Stomach smooth muscle (tissue), 2 donors: ENCODE measurements at regions not wholly inside any gene's neighbourhood (a gene's known extent, or its start where the extent isn't known, plus 50 kb on each side); places are given as distances from the start of the nearest gene placed in this dataset.

ENCODE experiments used
- H3K27ac ChIP-seq: one replicate; pipeline ENCODE4 v1.7.0; 2013; ENCODE audit warnings: mild to moderate bottlenecking, low read length, inconsistent platforms
- H3K27me3 ChIP-seq, 2 donors: one replicate each; pipeline ENCODE4 v1.7.0; 2013; ENCODE audit warnings: low read length in 2 of 2; ENCODE audit not compliant: insufficient read depth in 2 of 2, control insufficient read depth in 1 of 2
- H3K36me3 ChIP-seq, 2 donors: one replicate each; pipeline ENCODE4 v1.7.0; 2013; ENCODE audit warnings: low read length in 2 of 2; ENCODE audit not compliant: control insufficient read depth in 2 of 2, insufficient read depth in 2 of 2
- H3K4me1 ChIP-seq: one replicate; pipeline ENCODE4 v1.7.0; 2013; ENCODE audit warnings: low read length; ENCODE audit not compliant: control insufficient read depth, insufficient read depth
- H3K4me3 ChIP-seq, 2 donors: one replicate each; pipeline ENCODE4 v1.7.0; 2013; ENCODE audit warnings: low read length in 2 of 2
- H3K9ac ChIP-seq, 2 donors: one replicate each; pipeline ENCODE4 v1.7.0; 2013; ENCODE audit warnings: low read length in 2 of 2, mild to moderate bottlenecking in 1 of 2
- H3K9me3 ChIP-seq, 2 donors: one replicate each; pipeline ENCODE4 v1.7.0; 2013; ENCODE audit warnings: low read length in 2 of 2; ENCODE audit not compliant: control insufficient read depth in 2 of 2
- donor health status: healthy.
- donor health status: Pancreatic carcinoma.

GRCh38 chr3:72401005-72401545, 447.2 kb downstream of the SHQ1 start:
- Histone ChIP-seq H3K4me1 (peaks cover 2% of the 10 kb centered on the region), H3K9me3 (no peaks in the 10 kb centered on the region), H3K27ac (no peak overlapping the region), H3K4me3 (no peak overlapping the region), H3K36me3 (no peaks in the 10 kb centered on the region), H3K9ac (no peak overlapping the region), H3K27me3 (no peaks in the 10 kb centered on the region)

- Histone ChIP-seq H3K27ac (no peak overlapping the region), H3K9ac (no peak overlapping the region), H3K4me3 (no peak overlapping the region), H3K9me3 (no peaks in the 10 kb centered on the region), H3K36me3 (no peaks in the 10 kb centered on the region), H3K27me3 (no peaks in the 10 kb centered on the region), H3K4me1 (no peaks in the 10 kb centered on the region)
Observed at GRCh38 chr3:72398781-72399180, 449.5 kb downstream of the SHQ1 start.

GRCh38 chr3:72397586-72397985, 450.7 kb downstream of the SHQ1 start:
- Histone ChIP-seq H3K27ac (no peak overlapping the region), H3K9ac (no peak overlapping the region), H3K9me3 (no peaks in the 10 kb centered on the region), H3K36me3 (no peaks in the 10 kb centered on the region), H3K4me3 (no peak overlapping the region), H3K27me3 (no peaks in the 10 kb centered on the region), H3K4me1 (no peaks in the 10 kb centered on the region)

GRCh38 chr3:72396899-72397298, 451.3 kb downstream of the SHQ1 start:
- Histone ChIP-seq H3K9ac (no peak overlapping the region), H3K27me3 (no peaks in the 10 kb centered on the region), H3K4me3 (no peak overlapping the region), H3K9me3 (no peaks in the 10 kb centered on the region), H3K27ac (no peak overlapping the region), H3K36me3 (no peaks in the 10 kb centered on the region), H3K4me1 (no peaks in the 10 kb centered on the region)

GRCh38 chr3:72395776-72396311, 452.4 kb downstream of the SHQ1 start:
- H3K36me3 ChIP-seq: no peaks in the 10 kb centered on the region
- no peaks in the 10 kb centered on the region for H3K9me3 ChIP-seq
- H3K27ac ChIP-seq: no peak overlapping the region
- no peak overlapping the region for H3K4me3 ChIP-seq
- H3K27me3 ChIP-seq: no peaks in the 10 kb centered on the region
- H3K4me1 ChIP-seq: no peaks in the 10 kb centered on the region
- H3K9ac ChIP-seq: no peak overlapping the region

GRCh38 chr3:72393455-72393854, 454.8 kb downstream of the SHQ1 start:
- no peaks in the 10 kb centered on the region for H3K9me3 ChIP-seq
- no peak overlapping the region for H3K9ac ChIP-seq
- no peaks in the 10 kb centered on the region for H3K4me1 ChIP-seq
- no peak overlapping the region for H3K27ac ChIP-seq
- H3K36me3 ChIP-seq: no peaks in the 10 kb centered on the region
- H3K4me3 ChIP-seq: no peak overlapping the region
- no peaks in the 10 kb centered on the region for H3K27me3 ChIP-seq

DNA sequence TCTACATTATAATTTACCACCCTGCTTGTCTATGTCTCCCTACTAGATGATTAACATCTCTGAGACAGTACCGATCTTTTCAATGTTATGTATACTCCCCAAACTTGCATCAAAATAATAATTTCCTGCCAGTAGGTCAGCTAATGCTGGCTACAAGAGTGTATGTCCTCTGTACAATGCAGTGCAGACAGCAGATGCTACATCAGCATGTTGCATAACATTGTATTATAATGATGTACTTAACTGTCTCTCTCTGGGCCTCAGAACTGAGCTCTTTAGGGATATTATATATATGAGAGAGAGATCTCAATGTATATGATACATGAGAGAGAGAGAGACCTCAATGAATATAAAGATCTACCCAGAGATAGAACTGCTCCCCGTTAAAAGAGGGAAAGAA, 456.6 kb downstream of the SHQ1 start:
- no peaks in the 10 kb centered on the region for H3K36me3 ChIP-seq
- H3K4me3 ChIP-seq: no peak overlapping the region
- H3K4me1 ChIP-seq: no peaks in the 10 kb centered on the region
- no peaks in the 10 kb centered on the region for H3K27me3 ChIP-seq
- no peak overlapping the region for H3K9ac ChIP-seq
- H3K27ac ChIP-seq: no peak overlapping the region
- H3K9me3 ChIP-seq: no peaks in the 10 kb centered on the region

GRCh38 chr3:72390841-72391240, 457.4 kb downstream of the SHQ1 start:
- Histone ChIP-seq H3K27ac (no peak overlapping the region), H3K9me3 (no peaks in the 10 kb centered on the region), H3K27me3 (no peaks in the 10 kb centered on the region), H3K4me3 (no peak overlapping the region), H3K36me3 (no peaks in the 10 kb centered on the region), H3K4me1 (no peaks in the 10 kb centered on the region), H3K9ac (no peak overlapping the region)

DNA sequence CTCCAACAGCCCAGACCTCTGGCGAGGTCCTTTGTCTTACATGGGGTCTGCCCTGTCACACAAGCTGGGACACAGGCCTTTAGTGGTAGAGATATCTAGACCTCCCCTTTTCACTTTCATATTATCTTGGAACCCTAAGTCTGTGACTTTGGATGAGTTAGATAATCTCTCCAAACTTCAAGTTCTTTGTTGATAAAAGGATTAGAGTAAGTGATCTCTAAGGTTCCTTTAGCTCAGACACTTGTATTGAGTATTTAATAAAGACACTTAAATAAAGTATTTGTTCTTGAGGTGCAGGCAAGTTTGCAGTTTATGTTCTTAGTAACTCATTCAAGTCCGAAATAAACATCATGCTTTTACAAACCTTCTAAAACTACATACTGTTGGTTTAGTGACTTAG, 459.6 kb downstream of the SHQ1 start:
- Histone ChIP-seq H3K27me3 (no peaks in the 10 kb centered on the region), H3K27ac (no peak overlapping the region), H3K9ac (no peak overlapping the region), H3K9me3 (no peaks in the 10 kb centered on the region), H3K36me3 (no peaks in the 10 kb centered on the region), H3K4me1 (no peaks in the 10 kb centered on the region), H3K4me3 (no peak overlapping the region)

- Histone ChIP-seq H3K27ac (no peak overlapping the region), H3K9me3 (no peaks in the 10 kb centered on the region), H3K27me3 (no peaks in the 10 kb centered on the region), H3K9ac (no peak overlapping the region), H3K36me3 (no peaks in the 10 kb centered on the region), H3K4me3 (no peak overlapping the region), H3K4me1 (no peaks in the 10 kb centered on the region)
Observed at GRCh38 chr3:72388117-72388516, 460.1 kb downstream of the SHQ1 start.

- H3K36me3 ChIP-seq: no peaks in the 10 kb centered on the region
- no peak overlapping the region for H3K27ac ChIP-seq
- H3K9me3 ChIP-seq: no peaks in the 10 kb centered on the region
- H3K27me3 ChIP-seq: no peaks in the 10 kb centered on the region
- H3K4me3 ChIP-seq: no peak overlapping the region
- no peaks in the 10 kb centered on the region for H3K4me1 ChIP-seq
- no peak overlapping the region for H3K9ac ChIP-seq
Observed at GRCh38 chr3:72386327-72387000, 461.8 kb downstream of the SHQ1 start.
